Fibroblast of lung (primary cell): ENCODE measurements at regions not wholly inside any gene's neighbourhood (a gene's known extent, or its start where the extent isn't known, plus 50 kb on each side); places are given as distances from the start of the nearest gene placed in this dataset.

Source experiments
- CTCF ChIP-seq, 2 donors: IDR thresholded peaks in 1 of 2; conservative IDR thresholded peaks in 1 of 2; 1 replicate in 1 of 2; 2 replicates in 1 of 2; pipeline ENCODE4 v1.5.1; 2011 to 2012; ENCODE audit warnings: low read length in 2 of 2, control low read depth in 1 of 2, inconsistent platforms in 1 of 2, low read depth in 1 of 2, mild to moderate bottlenecking in 1 of 2
- EZH2 ChIP-seq: IDR thresholded peaks from 2 replicates; pipeline ENCODE4 v1.5.1; 2012; ENCODE audit warnings: low read length, control low read depth, mild to moderate bottlenecking; ENCODE audit errors: missing control alignments

- TF ChIP-seq CTCF (conservative IDR thresholded peaks at IDR 0.05 in 1 of 2, IDR thresholded peaks at IDR 0.05 in 1 of 2; ENCODE audit: low read depth in 1 of 2, low read length in 2 of 2) = no peak
- TF ChIP-seq EZH2 = no peak
Measured at GRCh38 chr6:74333406-74333805, 637.4 kb downstream of the CD109 start.
